SU-DHL-6 (cell line): ENCODE measurements at regions not wholly inside any gene's neighbourhood (a gene's known extent, or its start where the extent isn't known, plus 50 kb on each side); places are given as distances from the start of the nearest gene placed in this dataset.

ENCODE experiments used
- H2AFZ ChIP-seq: fragments of 200-600 bp; sonication (generic); 2 replicates; pipeline ENCODE4 v1.6.1; 2014; ENCODE audit warnings: low read depth, mild to moderate bottlenecking, moderate library complexity, mixed read lengths, antibody characterized with exemption, low read length; ENCODE audit not compliant: severe bottlenecking
- H3F3A ChIP-seq: fragments of 200-600 bp; shearing (Covaris generic); 2 replicates; pipeline ENCODE4 v1.6.0; 2016; ENCODE audit warnings: antibody characterized with exemption, mild to moderate bottlenecking; ENCODE audit not compliant: insufficient read depth
- H3K27ac ChIP-seq: fragments of 200-600 bp; sonication (generic); 2 replicates; pipeline ENCODE4 v1.5.1; 2016; ENCODE audit warnings: low read depth, mild to moderate bottlenecking, low read length, moderate library complexity, mixed read lengths
- H3K27me3 ChIP-seq: fragments of 200-600 bp; sonication (generic), shearing (Covaris generic); 2 replicates; pipeline ENCODE4 v1.6.0; 2014; ENCODE audit warnings: mild to moderate bottlenecking, low read length
- H3K36me3 ChIP-seq: fragments of 200-600 bp; sonication (generic); 2 replicates; pipeline ENCODE4 v1.6.1; 2014; ENCODE audit warnings: mild to moderate bottlenecking, low read length, mixed read lengths
- H3K4me2 ChIP-seq: fragments of 300-600, 200-600 bp; shearing (Covaris generic), sonication (generic); 2 replicates; pipeline ENCODE4 v1.6.0; 2014; ENCODE audit warnings: low read length, low read depth, mild to moderate bottlenecking; ENCODE audit not compliant: poor library complexity, severe bottlenecking
- H3K4me3 ChIP-seq: fragments of 200-600 bp; sonication (generic); 2 replicates; pipeline ENCODE4 v1.5.1; 2014; ENCODE audit warnings: antibody characterized with exemption, low read length, mild to moderate bottlenecking, mixed read lengths; ENCODE audit not compliant: insufficient read depth, poor library complexity, severe bottlenecking
- H3K79me2 ChIP-seq: fragments of 200-600 bp; sonication (generic); 2 replicates; pipeline ENCODE4 v1.6.1; 2014; ENCODE audit warnings: mild to moderate bottlenecking, low read length, moderate library complexity; ENCODE audit not compliant: insufficient read depth
- H3K9ac ChIP-seq: fragments of 200-600 bp; sonication (generic); 2 replicates; pipeline ENCODE4 v1.7.0; 2014; ENCODE audit warnings: mild to moderate bottlenecking, low read length
- H3K9me2 ChIP-seq: fragments of 200-600 bp; sonication (generic); replicated peaks from 2 replicates; pipeline ENCODE4 v1.6.1; 2014; ENCODE audit warnings: low read length; ENCODE audit not compliant: insufficient read depth
- H3K9me3 ChIP-seq: fragments of 200-600 bp; sonication (generic); 2 replicates; pipeline ENCODE4 v1.6.1; 2014; ENCODE audit warnings: low read length, mixed read lengths; ENCODE audit not compliant: insufficient read depth
- H4K20me1 ChIP-seq: fragments of 200-600 bp; sonication (generic); 2 replicates; pipeline ENCODE4 v1.6.1; 2014; ENCODE audit warnings: low read depth, mild to moderate bottlenecking, antibody characterized with exemption, low read length, moderate library complexity, mixed read lengths
- EZH2phosphoT487 ChIP-seq: fragments of 200-600 bp; sonication (generic), shearing (Covaris generic); conservative IDR thresholded peaks from 2 replicates; pipeline ENCODE4 v1.6.1; 2018; ENCODE audit warnings: mild to moderate bottlenecking, antibody characterized with exemption, low read length, moderate library complexity, mixed read lengths
- TF ChIP-seq, protein P1 (sequence below): fragments of 200-600 bp; sonication (generic); IDR thresholded peaks from one replicate; pipeline ENCODE4 v1.5.1; 2017; ENCODE audit warnings: antibody characterized with exemption, mild to moderate bottlenecking, low read length, moderate library complexity; ENCODE audit not compliant: insufficient read depth, poor library complexity, severe bottlenecking

DNA sequence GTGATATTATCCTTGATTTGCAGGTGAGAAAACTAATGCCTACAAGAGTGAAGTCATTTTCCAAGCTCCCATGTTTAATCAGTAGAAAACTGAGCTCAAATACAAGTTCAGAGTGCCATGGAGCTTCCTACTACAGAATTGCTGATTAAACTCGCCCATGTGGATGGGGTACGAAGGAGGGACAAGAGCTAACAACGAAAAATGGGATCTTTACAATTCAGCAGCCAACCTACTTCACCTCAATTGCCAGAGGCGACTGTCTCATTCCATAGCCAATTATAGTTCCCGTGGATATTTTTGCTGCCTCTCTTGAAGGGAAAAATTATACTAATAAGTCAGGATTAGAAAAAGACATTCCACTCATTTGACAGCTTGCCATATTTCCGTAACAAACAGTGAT is 1155.1 kb downstream of the OLFM4 start:
- Histone ChIP-seq H2AFZ (no peak overlapping the region), H3K36me3 (no peaks in the 10 kb centered on the region), H3K9ac (no peak overlapping the region), H3K27me3 (no peaks in the 10 kb centered on the region), H3F3A (no peaks in the 10 kb centered on the region), H3K4me2 (no peak overlapping the region), H3K9me2 (no peaks in the 10 kb centered on the region), H3K9me3 (no peaks in the 10 kb centered on the region), H3K79me2 (no peaks in the 10 kb centered on the region), H3K27ac (no peak overlapping the region), H4K20me1 (no peaks in the 10 kb centered on the region), H3K4me3 (no peak overlapping the region)
- no peak for TF ChIP-seq EZH2phosphoT487
- TF ChIP-seq, protein P1, sequence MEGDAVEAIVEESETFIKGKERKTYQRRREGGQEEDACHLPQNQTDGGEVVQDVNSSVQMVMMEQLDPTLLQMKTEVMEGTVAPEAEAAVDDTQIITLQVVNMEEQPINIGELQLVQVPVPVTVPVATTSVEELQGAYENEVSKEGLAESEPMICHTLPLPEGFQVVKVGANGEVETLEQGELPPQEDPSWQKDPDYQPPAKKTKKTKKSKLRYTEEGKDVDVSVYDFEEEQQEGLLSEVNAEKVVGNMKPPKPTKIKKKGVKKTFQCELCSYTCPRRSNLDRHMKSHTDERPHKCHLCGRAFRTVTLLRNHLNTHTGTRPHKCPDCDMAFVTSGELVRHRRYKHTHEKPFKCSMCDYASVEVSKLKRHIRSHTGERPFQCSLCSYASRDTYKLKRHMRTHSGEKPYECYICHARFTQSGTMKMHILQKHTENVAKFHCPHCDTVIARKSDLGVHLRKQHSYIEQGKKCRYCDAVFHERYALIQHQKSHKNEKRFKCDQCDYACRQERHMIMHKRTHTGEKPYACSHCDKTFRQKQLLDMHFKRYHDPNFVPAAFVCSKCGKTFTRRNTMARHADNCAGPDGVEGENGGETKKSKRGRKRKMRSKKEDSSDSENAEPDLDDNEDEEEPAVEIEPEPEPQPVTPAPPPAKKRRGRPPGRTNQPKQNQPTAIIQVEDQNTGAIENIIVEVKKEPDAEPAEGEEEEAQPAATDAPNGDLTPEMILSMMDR = no peak

DNA sequence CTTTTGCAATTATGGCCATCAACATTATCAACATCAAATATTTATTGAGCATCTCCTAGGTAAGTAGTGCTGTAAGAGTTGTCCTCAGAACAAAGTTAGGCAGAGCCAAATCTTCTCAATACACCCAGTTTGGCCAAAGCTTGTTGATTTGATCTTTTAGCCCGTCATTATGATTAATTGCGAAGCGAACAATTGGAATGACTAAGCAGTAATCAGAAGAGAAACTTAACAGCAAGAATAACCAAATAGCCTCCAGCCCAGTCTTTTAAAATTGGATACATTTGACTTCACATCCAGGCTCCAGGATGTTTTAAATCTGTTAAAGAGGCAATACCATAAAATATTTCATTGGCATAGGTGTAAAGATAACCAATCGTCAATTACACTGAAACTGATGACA is 1156.0 kb downstream of the OLFM4 start:
- Histone ChIP-seq H3F3A (no peaks in the 10 kb centered on the region), H3K4me2 (no peak overlapping the region), H3K27ac (no peak overlapping the region), H3K4me3 (no peak overlapping the region), H3K36me3 (no peaks in the 10 kb centered on the region), H3K9me2 (no peaks in the 10 kb centered on the region), H3K9me3 (no peaks in the 10 kb centered on the region), H3K9ac (no peak overlapping the region), H3K27me3 (no peaks in the 10 kb centered on the region), H3K79me2 (no peaks in the 10 kb centered on the region), H4K20me1 (no peaks in the 10 kb centered on the region), H2AFZ (no peak overlapping the region)
- TF ChIP-seq, protein P1 = no peak
- no peak for TF ChIP-seq EZH2phosphoT487

DNA sequence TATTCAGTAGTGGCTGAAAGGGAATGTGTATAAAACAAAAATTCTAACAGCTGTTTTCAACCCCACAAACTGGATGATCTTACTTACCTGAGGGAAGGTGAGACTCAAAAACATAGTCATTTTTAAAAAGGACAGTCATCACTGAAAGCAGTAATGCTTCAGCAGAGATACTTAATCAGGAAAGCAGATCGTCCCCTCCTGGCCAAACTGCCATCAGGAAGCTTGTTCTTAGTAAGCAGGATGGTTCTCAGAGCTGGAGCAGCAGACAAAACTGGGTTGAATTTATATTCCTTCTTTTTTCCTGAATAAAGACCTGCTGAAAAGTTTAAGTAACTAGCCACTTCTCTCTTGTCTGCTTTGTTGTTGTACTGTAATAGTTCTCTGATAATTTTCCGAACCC is 1156.5 kb downstream of the OLFM4 start:
- Histone ChIP-seq H3K27me3 (no peaks in the 10 kb centered on the region), H3K4me3 (no peak overlapping the region), H3K9ac (no peak overlapping the region)

More for the DNA sequence above, 1156.5 kb downstream of the OLFM4 start:
- Histone ChIP-seq H3K79me2 (no peaks in the 10 kb centered on the region), H3K9me2 (no peaks in the 10 kb centered on the region), H3K9me3 (no peaks in the 10 kb centered on the region), H4K20me1 (no peaks in the 10 kb centered on the region), H2AFZ (no peak overlapping the region), H3K4me2 (no peak overlapping the region), H3F3A (no peaks in the 10 kb centered on the region), H3K36me3 (no peaks in the 10 kb centered on the region), H3K27ac (no peak overlapping the region)
- no peak for TF ChIP-seq EZH2phosphoT487
- TF ChIP-seq, protein P1 = no peak
